Panc1 (cell line): ENCODE measurements at regions not wholly inside any gene's neighbourhood (a gene's known extent, or its start where the extent isn't known, plus 50 kb on each side); places are given as distances from the start of the nearest gene placed in this dataset.

Experiments
- POLR2AphosphoS5 ChIP-seq: IDR thresholded peaks from 2 replicates; pipeline ENCODE4 v1.6.1; 2012; ENCODE audit warnings: mild to moderate bottlenecking, low read depth, low read length, moderate library complexity
- SIN3A ChIP-seq: IDR thresholded peaks from 2 replicates; pipeline ENCODE4 v1.6.1; 2012; ENCODE audit warnings: low read depth, mild to moderate bottlenecking, low read length, moderate library complexity, borderline replicate concordance; ENCODE audit not compliant: insufficient read depth
- TCF7L2 ChIP-seq: IDR thresholded peaks from 2 replicates; pipeline ENCODE4 v1.6.1; 2011; ENCODE audit warnings: mild to moderate bottlenecking, low read depth, low read length, inconsistent platforms
- TF ChIP-seq, protein P1 (sequence below): fragments of 450-650 bp; IDR thresholded peaks from 2 replicates; pipeline ENCODE4 v1.5.1; 2017; ENCODE audit warnings: mild to moderate bottlenecking
- TF ChIP-seq, protein P2 (sequence below), 2 experiments: IDR thresholded peaks; 2 replicates each; pipeline ENCODE4 v1.6.1; 2011 to 2012; ENCODE audit warnings: low read depth in 2 of 2, control low read depth in 1 of 2, low read length in 1 of 2, mild to moderate bottlenecking in 1 of 2, moderate library complexity in 1 of 2; ENCODE audit not compliant: insufficient read depth in 1 of 2

DNA sequence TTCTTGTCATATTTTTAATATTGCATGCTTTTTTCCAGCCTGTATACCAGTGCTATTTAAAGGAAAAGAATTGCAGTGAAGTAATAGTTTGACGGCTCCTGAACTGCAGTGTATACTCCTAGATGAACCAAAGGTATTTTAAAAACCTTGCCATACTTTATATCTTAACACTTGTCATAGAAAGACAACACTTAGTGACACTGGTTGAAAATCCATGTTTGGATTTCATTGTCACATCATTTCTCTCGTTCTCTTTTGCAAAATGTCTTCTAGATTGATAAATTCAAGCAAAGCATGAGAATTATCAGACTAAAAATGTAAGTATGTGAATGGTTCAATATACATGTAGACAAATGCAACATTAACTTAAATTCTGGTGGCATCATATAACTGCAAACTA is 1293.9 kb downstream of the PCDH9 start:
- TF ChIP-seq, protein P1, sequence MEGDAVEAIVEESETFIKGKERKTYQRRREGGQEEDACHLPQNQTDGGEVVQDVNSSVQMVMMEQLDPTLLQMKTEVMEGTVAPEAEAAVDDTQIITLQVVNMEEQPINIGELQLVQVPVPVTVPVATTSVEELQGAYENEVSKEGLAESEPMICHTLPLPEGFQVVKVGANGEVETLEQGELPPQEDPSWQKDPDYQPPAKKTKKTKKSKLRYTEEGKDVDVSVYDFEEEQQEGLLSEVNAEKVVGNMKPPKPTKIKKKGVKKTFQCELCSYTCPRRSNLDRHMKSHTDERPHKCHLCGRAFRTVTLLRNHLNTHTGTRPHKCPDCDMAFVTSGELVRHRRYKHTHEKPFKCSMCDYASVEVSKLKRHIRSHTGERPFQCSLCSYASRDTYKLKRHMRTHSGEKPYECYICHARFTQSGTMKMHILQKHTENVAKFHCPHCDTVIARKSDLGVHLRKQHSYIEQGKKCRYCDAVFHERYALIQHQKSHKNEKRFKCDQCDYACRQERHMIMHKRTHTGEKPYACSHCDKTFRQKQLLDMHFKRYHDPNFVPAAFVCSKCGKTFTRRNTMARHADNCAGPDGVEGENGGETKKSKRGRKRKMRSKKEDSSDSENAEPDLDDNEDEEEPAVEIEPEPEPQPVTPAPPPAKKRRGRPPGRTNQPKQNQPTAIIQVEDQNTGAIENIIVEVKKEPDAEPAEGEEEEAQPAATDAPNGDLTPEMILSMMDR, result no peak
- TF ChIP-seq, protein P2, sequence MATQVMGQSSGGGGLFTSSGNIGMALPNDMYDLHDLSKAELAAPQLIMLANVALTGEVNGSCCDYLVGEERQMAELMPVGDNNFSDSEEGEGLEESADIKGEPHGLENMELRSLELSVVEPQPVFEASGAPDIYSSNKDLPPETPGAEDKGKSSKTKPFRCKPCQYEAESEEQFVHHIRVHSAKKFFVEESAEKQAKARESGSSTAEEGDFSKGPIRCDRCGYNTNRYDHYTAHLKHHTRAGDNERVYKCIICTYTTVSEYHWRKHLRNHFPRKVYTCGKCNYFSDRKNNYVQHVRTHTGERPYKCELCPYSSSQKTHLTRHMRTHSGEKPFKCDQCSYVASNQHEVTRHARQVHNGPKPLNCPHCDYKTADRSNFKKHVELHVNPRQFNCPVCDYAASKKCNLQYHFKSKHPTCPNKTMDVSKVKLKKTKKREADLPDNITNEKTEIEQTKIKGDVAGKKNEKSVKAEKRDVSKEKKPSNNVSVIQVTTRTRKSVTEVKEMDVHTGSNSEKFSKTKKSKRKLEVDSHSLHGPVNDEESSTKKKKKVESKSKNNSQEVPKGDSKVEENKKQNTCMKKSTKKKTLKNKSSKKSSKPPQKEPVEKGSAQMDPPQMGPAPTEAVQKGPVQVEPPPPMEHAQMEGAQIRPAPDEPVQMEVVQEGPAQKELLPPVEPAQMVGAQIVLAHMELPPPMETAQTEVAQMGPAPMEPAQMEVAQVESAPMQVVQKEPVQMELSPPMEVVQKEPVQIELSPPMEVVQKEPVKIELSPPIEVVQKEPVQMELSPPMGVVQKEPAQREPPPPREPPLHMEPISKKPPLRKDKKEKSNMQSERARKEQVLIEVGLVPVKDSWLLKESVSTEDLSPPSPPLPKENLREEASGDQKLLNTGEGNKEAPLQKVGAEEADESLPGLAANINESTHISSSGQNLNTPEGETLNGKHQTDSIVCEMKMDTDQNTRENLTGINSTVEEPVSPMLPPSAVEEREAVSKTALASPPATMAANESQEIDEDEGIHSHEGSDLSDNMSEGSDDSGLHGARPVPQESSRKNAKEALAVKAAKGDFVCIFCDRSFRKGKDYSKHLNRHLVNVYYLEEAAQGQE (IDR thresholded peaks at IDR 0.05; ENCODE audit: insufficient read depth in 1 of 2, low read depth in 2 of 2, low read length in 1 of 2), result no peak
- TF ChIP-seq SIN3A (no peak), TCF7L2 (no peak), POLR2AphosphoS5 (no peak)
